GM12892 (cell line): ENCODE measurements at regions not wholly inside any gene's neighbourhood (a gene's known extent, or its start where the extent isn't known, plus 50 kb on each side); places are given as distances from the start of the nearest gene placed in this dataset.

Experiments used
- DNase-seq: peaks from one replicate; pipeline ENCODE4 v3.0.0; 2011; ENCODE audit not compliant: insufficient read length
- FAIRE-seq: peaks from 2 replicates; lab custom pipeline; 2011; peaks lifted over from hg19 to GRCh38; lab: Jason Lieb, UNC
- POLR2A ChIP-seq: IDR thresholded peaks from 2 replicates; pipeline ENCODE4 v1.6.1; 2011; ENCODE audit warnings: low read depth, low read length, control low read depth
- POLR2AphosphoS5 ChIP-seq: IDR thresholded peaks from 2 replicates; pipeline ENCODE4 v1.6.1; 2011; ENCODE audit warnings: low read depth, low read length, control low read depth
- TAF1 ChIP-seq: IDR thresholded peaks from 2 replicates; pipeline ENCODE4 v1.6.1; 2011; ENCODE audit warnings: low read depth, mild to moderate bottlenecking, control low read depth, low read length, borderline replicate concordance

GRCh38 chr12:107228076-107228475, 134.7 kb upstream of the CRY1 start:
- DNase-seq (no peak), FAIRE-seq (no peak)
- no peak for TF ChIP-seq TAF1
- no peak for TF ChIP-seq POLR2AphosphoS5
- TF ChIP-seq POLR2A, result no peak

DNA sequence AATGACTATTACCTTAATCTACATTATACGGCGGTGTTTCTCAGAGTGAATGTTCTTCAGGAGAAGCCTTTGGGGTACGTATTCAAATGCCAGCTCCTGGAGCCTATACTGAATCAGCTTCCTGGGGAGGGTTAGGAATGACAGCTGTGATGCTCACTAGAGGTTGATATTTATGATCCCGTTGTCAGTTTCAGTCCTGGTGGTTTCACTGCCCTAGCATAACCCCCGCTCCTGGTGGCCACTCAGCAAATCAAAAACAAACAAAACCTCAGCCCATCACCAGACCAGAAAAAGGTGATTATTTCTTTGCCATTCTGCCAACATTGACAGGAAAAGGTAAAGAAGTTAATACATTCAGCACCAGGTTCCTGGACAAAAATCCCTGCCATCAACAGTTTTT, 136.5 kb upstream of the CRY1 start:
- FAIRE-seq, result no peak

GRCh38 chr12:107231303-107231702, 138.0 kb upstream of the CRY1 start:
- no peak for FAIRE-seq
- no peak for TF ChIP-seq TAF1
- no peak for TF ChIP-seq POLR2A
- no peak for TF ChIP-seq POLR2AphosphoS5
- no peak for DNase-seq

More for the DNA sequence above, 136.5 kb upstream of the CRY1 start:
- no peak for TF ChIP-seq POLR2A
- TF ChIP-seq TAF1, result no peak
- no peak for TF ChIP-seq POLR2AphosphoS5
- no peak for DNase-seq

DNA sequence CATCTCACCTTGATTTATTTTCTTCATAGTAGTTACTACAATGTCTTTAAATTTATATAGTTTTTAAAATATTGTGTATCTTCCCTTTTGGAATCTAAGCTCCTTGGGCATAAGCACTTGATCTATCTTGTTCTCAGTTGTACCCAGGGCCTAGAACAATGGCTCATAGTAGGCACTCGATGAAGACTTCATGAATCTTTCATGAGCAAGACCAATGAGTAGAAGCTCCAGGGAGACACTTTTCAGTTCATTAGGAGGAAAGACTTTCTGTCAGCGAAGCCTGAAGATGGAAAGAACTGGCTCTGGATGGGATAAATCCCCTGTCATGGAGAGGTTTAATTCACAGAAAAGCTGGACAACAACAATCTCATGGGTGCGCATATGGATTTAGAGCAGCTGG, 140.2 kb upstream of the CRY1 start:
- TF ChIP-seq POLR2AphosphoS5 (no peak), TAF1 (no peak)
- FAIRE-seq, result no peak
- DNase-seq, result no peak

DNA sequence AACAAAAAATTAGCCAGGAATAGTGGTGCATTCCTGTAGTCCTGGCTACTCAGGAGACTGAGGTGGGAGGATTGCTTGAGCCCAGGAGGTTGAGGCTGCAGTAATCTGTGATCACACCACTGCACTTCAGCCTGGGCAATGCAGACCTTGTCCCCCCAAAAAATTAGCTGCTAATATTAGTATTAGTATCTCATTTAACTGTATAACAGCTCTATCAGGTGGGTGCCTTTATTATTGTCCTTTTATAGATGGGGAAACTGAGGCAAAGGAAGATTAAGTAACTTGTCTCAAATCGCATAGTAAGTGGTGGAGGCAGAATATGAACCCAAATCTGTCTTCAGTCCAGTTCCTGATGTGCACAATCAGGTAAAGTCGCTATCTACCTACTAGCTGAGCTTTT, 142.3 kb upstream of the CRY1 start:
- no peak for DNase-seq
- TF ChIP-seq POLR2AphosphoS5 (no peak), POLR2A (no peak), TAF1 (no peak)
- FAIRE-seq, result no peak

DNA sequence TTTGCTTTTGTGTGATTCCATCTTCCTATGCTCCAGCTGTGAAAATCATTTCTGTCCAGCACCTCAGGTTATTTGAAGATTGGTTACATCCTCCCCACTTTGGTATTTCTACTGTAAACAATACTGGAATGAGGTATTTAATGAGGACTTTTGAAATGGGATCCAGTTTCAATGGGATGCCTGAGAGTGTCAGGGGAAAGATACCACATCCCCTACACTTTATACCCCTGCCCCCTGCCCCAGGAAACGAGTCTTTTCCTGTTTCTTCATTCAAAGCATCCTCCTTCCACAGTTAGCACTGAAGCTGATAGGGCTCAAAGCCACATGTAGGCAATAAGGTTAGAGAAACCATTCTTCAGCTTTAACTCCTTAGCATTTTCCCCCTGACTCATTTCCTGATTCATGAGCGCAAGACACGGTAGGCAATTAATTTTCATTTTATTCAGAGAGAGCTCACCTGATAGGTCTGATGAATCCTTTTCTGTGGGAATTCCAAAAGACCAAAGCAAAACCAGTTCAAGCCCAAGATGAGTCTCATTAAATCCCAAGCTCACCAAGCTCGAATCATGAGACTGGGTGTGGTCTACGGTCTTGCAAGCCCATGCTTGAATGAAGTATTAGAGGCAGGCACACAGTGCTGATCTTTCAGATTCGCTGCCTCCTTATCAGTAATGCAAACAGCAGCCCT, 143.6 kb upstream of the CRY1 start:
- TF ChIP-seq TAF1 (no peak), POLR2AphosphoS5 (no peak), POLR2A (no peak)
- FAIRE-seq, result no peak
- DNase-seq, result no peak

GRCh38 chr12:107238296-107238695, 144.9 kb upstream of the CRY1 start:
- FAIRE-seq (no peak), DNase-seq (no peak)
- TF ChIP-seq POLR2A (no peak), POLR2AphosphoS5 (no peak), TAF1 (no peak)

DNA sequence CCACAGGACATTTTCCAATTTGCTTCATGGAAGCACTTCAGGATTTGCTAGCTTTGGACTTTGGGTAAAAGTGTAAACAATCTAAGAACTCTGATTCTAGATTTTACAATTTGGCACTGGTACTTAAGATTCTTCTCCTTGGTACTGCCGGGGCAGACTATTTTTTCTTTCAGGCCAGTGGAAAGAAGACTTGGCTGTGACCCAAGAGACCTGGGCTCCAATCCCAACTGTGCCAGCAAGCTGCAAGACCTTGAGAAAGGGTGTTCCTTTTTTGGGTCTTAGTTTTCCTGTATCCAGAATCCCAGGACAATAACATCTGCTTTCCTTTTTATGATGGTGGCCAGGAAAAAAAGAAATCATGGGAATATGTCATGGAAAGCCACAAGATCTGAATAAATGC, 148.1 kb upstream of the CRY1 start:
- FAIRE-seq, result no peak
- no peak for DNase-seq
- TF ChIP-seq POLR2AphosphoS5, result no peak
- no peak for TF ChIP-seq POLR2A
- TF ChIP-seq TAF1, result no peak

DNA sequence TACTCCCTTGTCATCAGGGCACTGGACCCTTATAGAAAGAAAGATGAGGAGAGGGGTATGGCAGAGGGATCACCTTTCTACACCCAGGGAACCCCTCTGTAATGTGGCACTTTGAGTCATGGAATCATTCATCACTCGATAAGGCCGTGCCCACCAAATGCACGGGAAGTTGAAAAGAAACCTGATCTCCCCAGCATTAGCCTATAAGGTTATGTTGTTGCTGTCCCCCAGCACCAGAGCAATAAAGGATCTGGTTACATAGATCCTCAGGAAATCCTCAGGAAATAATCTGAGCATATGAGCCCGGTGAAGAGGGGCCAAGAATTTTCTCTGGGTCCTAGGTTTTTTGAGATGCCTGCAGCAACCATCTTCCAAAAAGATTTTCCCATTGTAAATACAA, 148.8 kb upstream of the CRY1 start:
- DNase-seq, result no peak

DNA sequence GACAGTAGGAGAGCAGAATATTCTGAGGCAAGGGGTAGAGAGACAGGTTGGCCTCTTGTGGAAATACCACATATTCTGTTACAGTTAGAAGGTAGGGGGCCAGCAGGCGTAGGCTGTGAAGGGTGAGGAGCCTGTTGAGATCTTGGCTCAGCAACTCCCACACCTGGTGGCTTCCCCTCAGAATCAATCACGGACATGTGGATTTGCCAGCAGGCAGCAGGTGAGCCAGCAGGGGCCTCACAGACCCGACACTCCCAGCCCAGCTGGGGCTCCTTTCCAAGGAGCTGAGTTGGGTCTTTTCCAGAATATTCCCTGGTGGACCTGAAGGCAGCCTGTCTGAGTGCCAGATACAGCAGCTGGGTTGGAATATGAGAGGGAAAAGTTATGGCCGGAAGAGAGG, 150.0 kb upstream of the CRY1 start:
- TF ChIP-seq TAF1 (no peak), POLR2A (no peak)
- FAIRE-seq, result no peak
- no peak for DNase-seq

More for the DNA sequence above, 148.8 kb upstream of the CRY1 start:
- TF ChIP-seq POLR2AphosphoS5 (no peak), POLR2A (no peak), TAF1 (no peak)
- FAIRE-seq, result no peak

DNA sequence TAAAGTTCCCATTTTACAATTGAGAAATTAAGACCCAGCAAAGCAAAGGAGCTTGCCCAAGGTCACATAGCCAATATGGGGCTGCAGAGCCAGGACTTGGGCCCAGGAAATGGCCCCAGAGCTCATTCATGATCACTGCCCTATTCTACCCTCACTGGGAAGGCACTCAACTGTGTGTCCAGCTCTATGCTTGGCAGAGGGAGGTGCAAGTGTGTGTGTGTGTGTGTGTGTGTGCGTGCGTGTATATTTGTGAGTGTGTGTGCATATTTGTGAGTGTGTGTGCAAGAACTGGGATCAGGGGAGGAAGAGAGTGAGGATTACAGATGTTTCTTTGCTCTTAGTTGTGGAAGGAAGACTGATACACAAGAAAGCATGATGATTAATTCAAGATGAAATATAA, 151.2 kb upstream of the CRY1 start:
- TF ChIP-seq POLR2AphosphoS5 (no peak), TAF1 (no peak), POLR2A (no peak)
- FAIRE-seq, result no peak
- DNase-seq, result no peak

DNA sequence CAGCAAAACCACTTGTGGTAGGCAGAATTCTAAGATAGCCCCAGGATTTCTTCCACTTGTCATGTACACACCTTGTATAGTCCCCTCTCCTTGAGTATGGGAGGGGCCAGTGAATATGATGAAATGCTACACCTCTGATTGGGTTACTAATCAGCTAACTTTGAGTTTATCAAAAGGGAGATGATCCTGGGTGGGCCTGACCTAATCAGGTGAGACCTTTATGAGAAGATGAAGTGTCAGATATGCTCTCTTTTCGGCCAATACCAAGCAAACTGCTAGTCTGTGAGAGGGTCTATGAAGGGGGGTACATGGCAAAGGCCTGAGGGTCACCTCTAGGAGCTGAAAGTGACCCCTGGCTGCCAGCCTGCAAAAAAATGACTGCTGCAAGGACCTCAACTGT, 154.3 kb upstream of the CRY1 start:
- DNase-seq (no peak), FAIRE-seq (no peak)
- TF ChIP-seq POLR2A, result no peak
- TF ChIP-seq POLR2AphosphoS5, result no peak
- TF ChIP-seq TAF1, result no peak

- DNase-seq (no peak), FAIRE-seq (no peak)
- TF ChIP-seq POLR2A, result no peak
- no peak for TF ChIP-seq POLR2AphosphoS5
- TF ChIP-seq TAF1, result no peak
Observed at GRCh38 chr12:107248187-107248586, 154.8 kb upstream of the CRY1 start.
